Right hindlimb (tissue), 1 donor: ENCODE measurements at regions not wholly inside any gene's neighbourhood (a gene's known extent, or its start where the extent isn't known, plus 50 kb on each side); places are given as distances from the start of the nearest gene placed in this dataset.

Source experiments
- DNase-seq: peaks from one replicate; pipeline ENCODE4 v3.0.0-alpha.2; 2018

- no peak for DNase-seq
These were observed 469.1 kb downstream of the DHX35 start for GRCh38 chr20:39431091-39431880.

- DNase-seq: no peak
These were observed 467.6 kb downstream of the DHX35 start for GRCh38 chr20:39429726-39430125.

GRCh38 chr20:39424962-39425678, 463.0 kb downstream of the DHX35 start:
- no peak for DNase-seq

GRCh38 chr20:39421571-39422105, 459.5 kb downstream of the DHX35 start:
- no peak for DNase-seq

- DNase-seq: no peak
These were observed 449.9 kb downstream of the DHX35 start for GRCh38 chr20:39412091-39412490.

- DNase-seq: no peak
These were observed 437.3 kb downstream of the DHX35 start for GRCh38 chr20:39399463-39399862.

GRCh38 chr20:39398656-39399055, 436.5 kb downstream of the DHX35 start:
- DNase-seq: no peak

GRCh38 chr20:39397646-39398045, 435.5 kb downstream of the DHX35 start:
- no peak for DNase-seq

GRCh38 chr20:39395478-39396291, 433.5 kb downstream of the DHX35 start:
- DNase-seq: peak; percentile 25

- DNase-seq: no peak
These were observed 432.3 kb downstream of the DHX35 start for GRCh38 chr20:39394461-39394860.

- no peak for DNase-seq
These were observed 428.0 kb downstream of the DHX35 start for GRCh38 chr20:39390186-39390585.

GRCh38 chr20:39381595-39381994, 419.5 kb downstream of the DHX35 start:
- DNase-seq: no peak

GRCh38 chr20:39378776-39379175, 416.6 kb downstream of the DHX35 start:
- no peak for DNase-seq

- DNase-seq: no peak
These were observed 414.6 kb downstream of the DHX35 start for GRCh38 chr20:39376788-39377187.

GRCh38 chr20:39364320-39364719, 402.2 kb downstream of the DHX35 start:
- DNase-seq: no peak

GRCh38 chr20:39359981-39360620, 398.0 kb downstream of the DHX35 start:
- no peak for DNase-seq

- DNase-seq: no peak
These were observed 395.9 kb downstream of the DHX35 start for GRCh38 chr20:39358052-39358451.

GRCh38 chr20:39356908-39357307, 394.8 kb downstream of the DHX35 start:
- no peak for DNase-seq

- no peak for DNase-seq
These were observed 387.1 kb downstream of the DHX35 start for GRCh38 chr20:39349240-39349639.

GRCh38 chr20:39347626-39348025, 385.5 kb downstream of the DHX35 start:
- no peak for DNase-seq

GRCh38 chr20:39342463-39342862, 380.3 kb downstream of the DHX35 start:
- DNase-seq: no peak
